ENCODE measurements at regions not wholly inside any gene's neighbourhood (a gene's known extent, or its start where the extent isn't known, plus 50 kb on each side); places are given as distances from the start of the nearest gene placed in this dataset.

DNA sequence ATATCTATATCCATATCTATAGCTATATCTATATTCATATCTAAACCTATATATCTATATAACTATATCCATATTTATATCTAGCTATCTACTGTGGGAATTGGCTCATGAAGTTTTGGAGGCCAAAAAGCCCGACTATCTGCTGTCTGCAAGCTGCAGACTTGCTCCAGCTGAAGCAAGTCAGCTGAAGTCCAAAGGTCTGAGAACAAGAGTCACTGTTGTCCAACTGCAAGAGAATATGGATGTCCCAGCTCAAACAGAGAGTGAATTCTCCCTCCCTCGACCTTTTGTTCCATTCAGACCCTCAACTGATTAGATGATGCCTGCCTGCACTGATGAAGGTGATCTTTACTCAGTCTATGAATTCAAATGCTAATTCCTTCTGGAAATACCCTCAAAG, 63.3 kb upstream of the VCX start:
- no peak for TF ChIP-seq POLR2A (IDR thresholded peaks at IDR 0.05)
- TF ChIP-seq, protein P1, sequence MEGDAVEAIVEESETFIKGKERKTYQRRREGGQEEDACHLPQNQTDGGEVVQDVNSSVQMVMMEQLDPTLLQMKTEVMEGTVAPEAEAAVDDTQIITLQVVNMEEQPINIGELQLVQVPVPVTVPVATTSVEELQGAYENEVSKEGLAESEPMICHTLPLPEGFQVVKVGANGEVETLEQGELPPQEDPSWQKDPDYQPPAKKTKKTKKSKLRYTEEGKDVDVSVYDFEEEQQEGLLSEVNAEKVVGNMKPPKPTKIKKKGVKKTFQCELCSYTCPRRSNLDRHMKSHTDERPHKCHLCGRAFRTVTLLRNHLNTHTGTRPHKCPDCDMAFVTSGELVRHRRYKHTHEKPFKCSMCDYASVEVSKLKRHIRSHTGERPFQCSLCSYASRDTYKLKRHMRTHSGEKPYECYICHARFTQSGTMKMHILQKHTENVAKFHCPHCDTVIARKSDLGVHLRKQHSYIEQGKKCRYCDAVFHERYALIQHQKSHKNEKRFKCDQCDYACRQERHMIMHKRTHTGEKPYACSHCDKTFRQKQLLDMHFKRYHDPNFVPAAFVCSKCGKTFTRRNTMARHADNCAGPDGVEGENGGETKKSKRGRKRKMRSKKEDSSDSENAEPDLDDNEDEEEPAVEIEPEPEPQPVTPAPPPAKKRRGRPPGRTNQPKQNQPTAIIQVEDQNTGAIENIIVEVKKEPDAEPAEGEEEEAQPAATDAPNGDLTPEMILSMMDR (IDR thresholded peaks at IDR 0.05): no peak

Measured in body of pancreas (tissue), 4 donors.